H1 (cell line): ENCODE measurements at regions not wholly inside any gene's neighbourhood (a gene's known extent, or its start where the extent isn't known, plus 50 kb on each side); places are given as distances from the start of the nearest gene placed in this dataset.

Experiments
- CTCF ChIA-PET: fragments of 300-600 bp; sonication (Branson Sonifier 250); formaldehyde crosslinking; loops from one replicate; lab custom pipeline; 2021; ENCODE audit not compliant: partially characterized antibody; lab: Charles Lee
- POLR2A ChIA-PET: fragments of 300-600 bp; sonication (Branson Sonifier 250); formaldehyde crosslinking; loops from one replicate; lab custom pipeline; 2021; ENCODE audit warnings: inconsistent platforms; ENCODE audit not compliant: partially characterized antibody; lab: Charles Lee
- DNase-seq, 2 experiments: peaks; one replicate each; pipeline versions ENCODE4 v3.0.0 to v3.0.0-alpha.2; 2010 to 2022; ENCODE audit warnings: low spot score in 2 of 2, low read depth in 1 of 2, mixed read lengths in 1 of 2
- FAIRE-seq: peaks from 2 replicates; lab custom pipeline; 2011; peaks lifted over from hg19 to GRCh38; lab: Jason Lieb, UNC
- H2AFZ ChIP-seq: 2 replicates; pipeline ENCODE4 v1.8.1; 2012; ENCODE audit warnings: low read length, inconsistent platforms
- H2AK5ac ChIP-seq: 2 replicates; pipeline ENCODE4 v1.6.1; 2013; ENCODE audit warnings: low read depth, low read length
- H2BK120ac ChIP-seq: replicated peaks from 2 replicates; pipeline ENCODE3; 2013; ENCODE audit warnings: low read depth, low read length, inconsistent platforms
- H2BK12ac ChIP-seq: 2 replicates; pipeline ENCODE4 v1.6.1; 2013; ENCODE audit warnings: low read depth, low read length
- H2BK15ac ChIP-seq: 2 replicates; pipeline ENCODE4 v1.6.1; 2013; ENCODE audit warnings: low read length
- H2BK20ac ChIP-seq: 2 replicates; pipeline ENCODE4 v1.6.1; 2013; ENCODE audit warnings: low read length
- H2BK5ac ChIP-seq: 2 replicates; pipeline ENCODE4 v1.6.1; 2013; ENCODE audit warnings: low read depth, low read length
- H3K14ac ChIP-seq: 2 replicates; pipeline ENCODE4 v1.6.1; 2013; ENCODE audit warnings: inconsistent platforms; ENCODE audit not compliant: insufficient read length
- H3K18ac ChIP-seq: 2 replicates; pipeline ENCODE4 v1.6.1; 2013; ENCODE audit warnings: low read length; ENCODE audit errors: extremely low read depth
- H3K23ac ChIP-seq: 2 replicates; pipeline ENCODE4 v1.6.1; 2013; ENCODE audit warnings: inconsistent platforms; ENCODE audit not compliant: insufficient read length
- H3K23me2 ChIP-seq: 2 replicates; pipeline ENCODE4 v1.6.1; 2013; ENCODE audit warnings: low read depth, low read length
- H3K27ac ChIP-seq: 2 replicates; pipeline ENCODE4 v1.6.1; 2011; ENCODE audit warnings: low read depth, low read length, inconsistent platforms
- H3K27me3 ChIP-seq, 4 experiments: replicated peaks in 1 of 4; 1 replicate in 1 of 4; 2 replicates in 3 of 4; pipeline versions ENCODE4 v1.6.1 to v1.8.1; 2011 to 2013; ENCODE audit warnings: low read length in 3 of 4, mild to moderate bottlenecking in 3 of 4, inconsistent platforms in 2 of 4, mixed read lengths in 2 of 4, moderate library complexity in 1 of 4; ENCODE audit not compliant: control insufficient read depth in 3 of 4, insufficient read depth in 3 of 4; ENCODE audit errors: extremely low read depth in 1 of 4
- H3K36me3 ChIP-seq, 4 experiments: 2 replicates each; pipeline versions ENCODE4 v1.6.1 to v1.8.1; 2011 to 2013; ENCODE audit warnings: mild to moderate bottlenecking in 4 of 4, low read length in 3 of 4, moderate library complexity in 2 of 4, control low read depth in 1 of 4, inconsistent platforms in 1 of 4; ENCODE audit not compliant: insufficient read depth in 4 of 4, control insufficient read depth in 2 of 4
- H3K4ac ChIP-seq: replicated peaks from 2 replicates; pipeline ENCODE3; 2013; ENCODE audit warnings: low read length, low read depth, mixed read lengths, inconsistent platforms; ENCODE audit not compliant: insufficient read length
- H3K4me1 ChIP-seq, 4 experiments: replicated peaks in 1 of 4; 1 replicate in 1 of 4; 2 replicates in 3 of 4; pipeline versions ENCODE4 v1.6.1 to v1.8.1; 2011 to 2013; ENCODE audit warnings: low read length in 3 of 4, inconsistent platforms in 2 of 4, mixed read lengths in 1 of 4; ENCODE audit not compliant: insufficient read depth in 4 of 4, control insufficient read depth in 3 of 4
- H3K4me2 ChIP-seq, 2 experiments: 2 replicates each; pipeline versions ENCODE4 v1.6.1 to v1.8.1; 2011 to 2013; ENCODE audit warnings: low read depth in 2 of 2, low read length in 2 of 2, control low read depth in 1 of 2, inconsistent platforms in 1 of 2, mild to moderate bottlenecking in 1 of 2; ENCODE audit not compliant: insufficient read depth in 1 of 2
- H3K4me3 ChIP-seq, 4 experiments: fragments of 200-600, 300-600 bp in 1 of 4; sonication (generic), shearing (Covaris generic), sonication (Bioruptor Twin) in 1 of 4; 2 replicates each; pipeline versions ENCODE4 v1.5.1 to v1.8.1; 2011 to 2016; ENCODE audit warnings: low read length in 4 of 4, low read depth in 3 of 4, control low read depth in 2 of 4, inconsistent platforms in 2 of 4, mild to moderate bottlenecking in 2 of 4, mixed read lengths in 1 of 4, moderate library complexity in 1 of 4; ENCODE audit not compliant: insufficient read depth in 2 of 4; ENCODE audit errors: extremely low read depth in 1 of 4
- H3K56ac ChIP-seq: replicated peaks from 2 replicates; pipeline ENCODE3; 2013; ENCODE audit warnings: low read depth, mild to moderate bottlenecking, mixed read lengths, low read length, inconsistent platforms; ENCODE audit not compliant: insufficient read length
- H3K79me1 ChIP-seq: 2 replicates; pipeline ENCODE4 v1.6.1; 2013; ENCODE audit warnings: low read depth, low read length, control low read depth
- H3K79me2 ChIP-seq, 2 experiments: 2 replicates each; pipeline versions ENCODE4 v1.6.1 to v1.8.1; 2012 to 2013; ENCODE audit warnings: low read length in 2 of 2, mild to moderate bottlenecking in 2 of 2, inconsistent platforms in 1 of 2; ENCODE audit not compliant: insufficient read depth in 2 of 2, control insufficient read depth in 1 of 2
- H3K9ac ChIP-seq, 4 experiments: replicated peaks in 1 of 4; 1 replicate in 1 of 4; 2 replicates in 3 of 4; pipeline versions ENCODE4 v1.6.1 to v1.8.1; 2011 to 2013; ENCODE audit warnings: low read depth in 3 of 4, low read length in 3 of 4, control low read depth in 2 of 4, mild to moderate bottlenecking in 2 of 4, moderate library complexity in 2 of 4, inconsistent platforms in 1 of 4; ENCODE audit errors: extremely low read depth in 1 of 4
- H3K9me3 ChIP-seq, 2 experiments: 2 replicates each; pipeline versions ENCODE4 v1.6.1 to v1.8.1; 2012 to 2013; ENCODE audit warnings: mild to moderate bottlenecking in 2 of 2, moderate library complexity in 2 of 2, control low read depth in 1 of 2, inconsistent platforms in 1 of 2, low read depth in 1 of 2, low read length in 1 of 2, mixed read lengths in 1 of 2; ENCODE audit not compliant: insufficient read depth in 2 of 2
- H4K20me1 ChIP-seq, 2 experiments: replicated peaks in 1 of 2; 2 replicates each; pipeline versions ENCODE3 to v1.8.1; 2011 to 2013; ENCODE audit warnings: inconsistent platforms in 2 of 2, low read length in 2 of 2, mild to moderate bottlenecking in 1 of 2; ENCODE audit not compliant: insufficient read depth in 2 of 2, control insufficient read depth in 1 of 2
- H4K5ac ChIP-seq: 2 replicates; pipeline ENCODE4 v1.6.1; 2013; ENCODE audit warnings: low read length, low read depth, mixed read lengths, inconsistent platforms; ENCODE audit not compliant: insufficient read length
- H4K8ac ChIP-seq: 2 replicates; pipeline ENCODE4 v1.8.0; 2013; ENCODE audit warnings: mild to moderate bottlenecking, moderate library complexity, low read length, inconsistent platforms; ENCODE audit not compliant: insufficient read depth; ENCODE audit errors: extremely low read depth
- H4K91ac ChIP-seq: replicated peaks from 2 replicates; pipeline ENCODE3; 2013; ENCODE audit warnings: low read length, mixed read lengths, inconsistent platforms; ENCODE audit not compliant: insufficient read length
- CEBPB ChIP-seq: IDR thresholded peaks from 2 replicates; pipeline ENCODE4 v1.6.1; 2012; ENCODE audit warnings: low read depth, low read length
- CHD2 ChIP-seq: IDR thresholded peaks from 2 replicates; pipeline ENCODE4 v1.6.1; 2012; ENCODE audit warnings: low read length, improper control_type of control experiment
- CTCF ChIP-seq, 3 experiments: IDR thresholded peaks; 1 replicate in 2 of 3; 2 replicates in 1 of 3; pipeline versions ENCODE4 v1.5.1 to v1.6.1; 2011; ENCODE audit warnings: low read length in 3 of 3, mild to moderate bottlenecking in 3 of 3, inconsistent platforms in 2 of 3, low read depth in 1 of 3, moderate library complexity in 1 of 3; ENCODE audit not compliant: insufficient read depth in 1 of 3; ENCODE audit errors: control extremely low read depth in 1 of 3
- E2F6 ChIP-seq: IDR thresholded peaks from 2 replicates; pipeline ENCODE4 v1.6.1; 2012; ENCODE audit warnings: inconsistent platforms
- HDAC2 ChIP-seq, 2 experiments: fragments of 300-600 bp in 1 of 2; sonication (generic) in 1 of 2; IDR thresholded peaks; 2 replicates each; pipeline ENCODE4 v1.6.1; 2011 to 2012; ENCODE audit warnings: low read depth in 2 of 2, low read length in 2 of 2, mild to moderate bottlenecking in 2 of 2, moderate library complexity in 2 of 2, borderline replicate concordance in 1 of 2, inconsistent platforms in 1 of 2
- JUND ChIP-seq: IDR thresholded peaks from 2 replicates; pipeline ENCODE4 v1.6.1; 2011; ENCODE audit warnings: mild to moderate bottlenecking, improper control_type of control experiment, low read length
- RBBP5 ChIP-seq: IDR thresholded peaks from 2 replicates; pipeline ENCODE4 v1.7.1; 2012; ENCODE audit warnings: low read depth, mild to moderate bottlenecking, inconsistent platforms, low read length, moderate library complexity, borderline replicate concordance
- RXRA ChIP-seq: IDR thresholded peaks from 2 replicates; pipeline ENCODE4 v1.6.1; 2011; ENCODE audit warnings: low read depth, mild to moderate bottlenecking, low read length, moderate library complexity; ENCODE audit not compliant: insufficient read depth
- SIN3A ChIP-seq, 2 experiments: IDR thresholded peaks in 1 of 2; conservative IDR thresholded peaks in 1 of 2; 2 replicates each; pipeline ENCODE4 v1.6.1; 2011 to 2012; ENCODE audit warnings: low read length in 2 of 2, improper control_type of control experiment in 1 of 2, low read depth in 1 of 2, mild to moderate bottlenecking in 1 of 2
- SRF ChIP-seq: IDR thresholded peaks from 2 replicates; pipeline ENCODE4 v1.6.1; 2011; ENCODE audit warnings: mild to moderate bottlenecking, low read depth, low read length, moderate library complexity
- ZNF274 ChIP-seq: IDR thresholded peaks from 2 replicates; pipeline ENCODE4 v1.7.0; 2012; ENCODE audit warnings: low read length, borderline replicate concordance; ENCODE audit errors: extremely low read depth
- WGBS, 2 experiments: shearing (Covaris generic) in 1 of 2; methylation state at CpG; one replicate each; pipeline versions ENCODE4 v1.1.6 to v1.1.7; 2013 to 2015; ENCODE audit warnings: low lambda C conversion rate in 2 of 2, mixed read lengths in 2 of 2, inconsistent platforms in 1 of 2, low coverage in 1 of 2, missing lambda C conversion rate in 1 of 2; ENCODE audit not compliant: insufficient replicate concordance in 2 of 2, insufficient coverage in 1 of 2, insufficient read length in 1 of 2; ENCODE audit errors: extremely low coverage in 1 of 2, missing lambda C conversion rate in 1 of 2; 5-methylcytosine and 5-hydroxymethylcytosine counted together

- Histone ChIP-seq H2BK12ac (no peak overlapping the region), H3K18ac (no peak overlapping the region), H3K4ac (no peak overlapping the region), H3K23me2 (no peaks in the 10 kb centered on the region), H2AFZ (no peak overlapping the region), H4K20me1 (no peaks in the 10 kb centered on the region), H3K9me3 (peaks cover 10 to 11% of the 10 kb centered on the region in 2 experiments), H2BK20ac (no peak overlapping the region), H2BK120ac (no peak overlapping the region), H2BK15ac (no peak overlapping the region), H4K5ac (no peak overlapping the region), H3K4me2 (no peak overlapping the region), H3K36me3 (no peaks in the 10 kb centered on the region), H3K27me3 (no peaks in the 10 kb centered on the region), H3K27ac (no peak overlapping the region), H3K4me3 (no peak overlapping the region), H3K23ac (no peak overlapping the region), H3K14ac (no peak overlapping the region), H4K8ac (no peak overlapping the region), H4K91ac (no peak overlapping the region), H3K79me2 (no peaks in the 10 kb centered on the region), H3K4me1 (no peaks in the 10 kb centered on the region), H3K56ac (no peak overlapping the region), H2BK5ac (no peak overlapping the region), H3K79me1 (no peaks in the 10 kb centered on the region), H2AK5ac (no peak overlapping the region), H3K9ac (no peak overlapping the region)
- no peak for FAIRE-seq
- 94% methylated on average over 1 of the region's 1 CpG; no CpG with 5 or more reads in 1 of the 2 experiments for WGBS, 2 experiments
- ChIA-PET POLR2A (no interaction called here), CTCF (interaction anchor here (0.9 kb wide), 1 partner anchor 473 kb away, joined by 3 read pairs; no protein-coding TSS in a partner anchor)
- no peak for DNase-seq
- TF ChIP-seq CEBPB = no peak
- no peak for TF ChIP-seq ZNF274
- no peak for TF ChIP-seq E2F6
- TF ChIP-seq CHD2 = no peak
- no peak for TF ChIP-seq HDAC2 (IDR thresholded peaks at IDR 0.05; ENCODE audit: borderline replicate concordance in 1 of 2, low read depth in 2 of 2, low read length in 2 of 2)
- TF ChIP-seq SIN3A (conservative IDR thresholded peaks at IDR 0.05 in 1 of 2, IDR thresholded peaks at IDR 0.05 in 1 of 2; ENCODE audit: low read depth in 1 of 2, low read length in 2 of 2) = no peak
- TF ChIP-seq RXRA = no peak
- TF ChIP-seq SRF = no peak
- no peak for TF ChIP-seq JUND
- no peak for TF ChIP-seq RBBP5
- no peak for TF ChIP-seq CTCF (IDR thresholded peaks at IDR 0.05; ENCODE audit: control extremely low read depth in 1 of 3, insufficient read depth in 1 of 3, low read depth in 1 of 3, low read length in 3 of 3)
Observed at GRCh38 chr5:162721125-162721524, 653.6 kb downstream of the GABRG2 start.
